GM10266 (cell line): ENCODE measurements at regions not wholly inside any gene's neighbourhood (a gene's known extent, or its start where the extent isn't known, plus 50 kb on each side); places are given as distances from the start of the nearest gene placed in this dataset.

Experiments
- DNase-seq: peaks from one replicate; pipeline ENCODE4 v3.0.0; 2012; ENCODE audit errors: extremely low spot score
- TF ChIP-seq, protein P1 (sequence below): IDR thresholded peaks from 2 replicates; pipeline ENCODE4 v1.5.1; 2012; ENCODE audit warnings: mild to moderate bottlenecking, low read depth; ENCODE audit not compliant: control insufficient read depth, insufficient read depth; ENCODE audit errors: missing control alignments

DNA sequence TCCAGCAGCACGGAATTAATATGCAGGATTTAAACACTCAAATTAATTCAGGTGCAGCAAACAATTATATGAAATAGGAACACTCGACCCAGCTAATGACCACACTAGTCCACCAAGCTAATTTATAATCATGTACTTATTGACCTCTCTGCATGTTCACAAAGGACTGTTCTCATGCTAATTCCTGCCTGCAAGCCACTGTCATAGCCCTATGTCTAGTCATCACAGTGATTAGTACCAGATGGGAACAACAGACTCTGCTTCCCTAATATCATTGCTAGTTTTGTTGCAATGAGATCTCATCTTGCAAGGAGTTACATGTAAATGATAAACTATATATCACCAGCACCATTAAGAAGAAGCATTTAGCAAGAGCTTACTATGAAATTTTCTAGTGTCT is 553.0 kb upstream of the GRAMD2B start:
- TF ChIP-seq, protein P1, sequence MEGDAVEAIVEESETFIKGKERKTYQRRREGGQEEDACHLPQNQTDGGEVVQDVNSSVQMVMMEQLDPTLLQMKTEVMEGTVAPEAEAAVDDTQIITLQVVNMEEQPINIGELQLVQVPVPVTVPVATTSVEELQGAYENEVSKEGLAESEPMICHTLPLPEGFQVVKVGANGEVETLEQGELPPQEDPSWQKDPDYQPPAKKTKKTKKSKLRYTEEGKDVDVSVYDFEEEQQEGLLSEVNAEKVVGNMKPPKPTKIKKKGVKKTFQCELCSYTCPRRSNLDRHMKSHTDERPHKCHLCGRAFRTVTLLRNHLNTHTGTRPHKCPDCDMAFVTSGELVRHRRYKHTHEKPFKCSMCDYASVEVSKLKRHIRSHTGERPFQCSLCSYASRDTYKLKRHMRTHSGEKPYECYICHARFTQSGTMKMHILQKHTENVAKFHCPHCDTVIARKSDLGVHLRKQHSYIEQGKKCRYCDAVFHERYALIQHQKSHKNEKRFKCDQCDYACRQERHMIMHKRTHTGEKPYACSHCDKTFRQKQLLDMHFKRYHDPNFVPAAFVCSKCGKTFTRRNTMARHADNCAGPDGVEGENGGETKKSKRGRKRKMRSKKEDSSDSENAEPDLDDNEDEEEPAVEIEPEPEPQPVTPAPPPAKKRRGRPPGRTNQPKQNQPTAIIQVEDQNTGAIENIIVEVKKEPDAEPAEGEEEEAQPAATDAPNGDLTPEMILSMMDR, result no peak
- no peak for DNase-seq

DNA sequence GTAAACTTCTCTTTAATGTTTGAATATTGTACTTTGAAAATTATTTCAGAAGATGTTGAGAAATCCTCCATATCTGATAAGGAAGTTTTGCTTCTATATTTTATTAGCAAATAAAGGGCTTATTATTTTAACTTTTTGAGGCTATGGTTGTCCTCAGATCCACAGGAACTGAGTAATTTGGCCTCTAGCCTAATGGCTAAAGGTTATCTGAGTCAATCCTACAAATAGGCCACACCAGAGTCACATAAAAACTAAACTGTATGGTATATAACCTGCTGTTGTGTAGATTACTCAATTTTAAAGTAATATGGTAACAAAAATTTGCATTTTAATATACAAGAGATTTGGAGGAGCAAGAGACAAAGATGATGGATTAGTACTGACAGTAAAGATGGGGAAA is 549.2 kb upstream of the GRAMD2B start:
- DNase-seq, result no peak
- TF ChIP-seq, protein P1, result no peak

- TF ChIP-seq, protein P1, result no peak
- DNase-seq, result no peak
Observed at GRCh38 chr5:125874717-125875116, 548.5 kb upstream of the GRAMD2B start.

DNA sequence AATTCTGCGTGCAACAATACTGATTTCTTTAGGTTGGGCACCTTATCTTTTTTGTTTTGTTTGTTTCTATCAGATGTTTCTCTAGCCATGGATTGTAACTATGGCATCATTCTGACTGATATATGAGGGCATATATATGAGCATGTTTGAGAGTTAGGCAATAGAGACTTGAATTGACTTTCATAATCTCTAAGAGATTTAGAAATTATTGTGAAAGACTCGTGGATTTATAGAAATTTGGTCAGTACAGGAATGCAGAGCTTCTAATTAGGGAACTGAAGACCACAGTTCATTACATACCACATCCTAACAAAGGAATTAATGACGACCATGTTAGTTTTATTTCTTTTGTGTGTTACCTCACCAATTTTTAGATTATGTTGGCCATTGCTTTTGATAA is 546.0 kb upstream of the GRAMD2B start:
- no peak for DNase-seq
- TF ChIP-seq, protein P1, result no peak

GRCh38 chr5:125882061-125882460 is 541.1 kb upstream of the GRAMD2B start:
- no peak for DNase-seq
- TF ChIP-seq, protein P1, result no peak

DNA sequence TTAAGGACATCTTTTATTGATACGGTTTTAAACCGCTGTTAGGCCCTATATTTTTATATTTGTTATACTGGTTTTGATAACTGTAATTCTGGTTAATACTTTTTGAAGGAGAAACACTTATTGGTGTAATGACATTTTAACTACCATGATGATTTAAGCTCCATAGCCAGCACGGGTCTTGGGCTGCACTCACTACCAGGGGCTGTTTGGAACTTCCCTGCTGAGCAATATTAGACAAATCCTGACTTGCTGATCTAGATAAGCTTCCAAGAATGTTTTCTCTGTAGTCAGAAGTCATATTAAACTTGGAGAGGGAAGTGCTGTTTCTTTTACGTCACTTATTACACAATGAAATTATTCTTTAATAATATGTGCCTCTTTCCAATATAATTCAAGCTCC is 540.0 kb upstream of the GRAMD2B start:
- no peak for DNase-seq
- TF ChIP-seq, protein P1, result no peak

DNA sequence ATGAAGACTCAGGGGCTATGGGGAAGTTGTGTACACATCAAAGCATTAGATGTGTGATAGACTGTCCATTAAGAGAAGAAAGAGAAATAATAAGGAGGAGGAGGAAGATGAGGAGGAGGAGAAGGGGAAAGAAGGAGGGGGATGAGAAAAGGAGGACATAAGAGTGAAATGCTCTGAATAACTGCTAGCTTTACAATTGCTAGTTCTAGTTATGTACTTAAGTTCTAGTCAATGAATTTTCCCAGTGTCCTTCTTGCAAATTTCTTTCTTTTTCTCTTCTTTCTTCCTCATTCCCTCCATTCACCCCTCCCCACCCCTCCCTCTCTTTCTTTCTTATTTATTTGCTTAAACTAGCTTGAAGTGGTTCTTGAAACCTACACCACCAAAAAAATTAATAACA is 534.9 kb upstream of the GRAMD2B start:
- DNase-seq, result no peak
- TF ChIP-seq, protein P1, result no peak
